C4-2B (cell line): ENCODE measurements at regions not wholly inside any gene's neighbourhood (a gene's known extent, or its start where the extent isn't known, plus 50 kb on each side); places are given as distances from the start of the nearest gene placed in this dataset.

Experiments used
- ZFX ChIP-seq: fragments of 450-650 bp; IDR thresholded peaks from 2 replicates; pipeline ENCODE4 v1.6.1; 2017
- TF ChIP-seq, protein P1 (sequence below): fragments of 450-650 bp; conservative IDR thresholded peaks from 2 replicates; pipeline ENCODE4 v1.5.1; 2017; ENCODE audit warnings: mild to moderate bottlenecking

DNA sequence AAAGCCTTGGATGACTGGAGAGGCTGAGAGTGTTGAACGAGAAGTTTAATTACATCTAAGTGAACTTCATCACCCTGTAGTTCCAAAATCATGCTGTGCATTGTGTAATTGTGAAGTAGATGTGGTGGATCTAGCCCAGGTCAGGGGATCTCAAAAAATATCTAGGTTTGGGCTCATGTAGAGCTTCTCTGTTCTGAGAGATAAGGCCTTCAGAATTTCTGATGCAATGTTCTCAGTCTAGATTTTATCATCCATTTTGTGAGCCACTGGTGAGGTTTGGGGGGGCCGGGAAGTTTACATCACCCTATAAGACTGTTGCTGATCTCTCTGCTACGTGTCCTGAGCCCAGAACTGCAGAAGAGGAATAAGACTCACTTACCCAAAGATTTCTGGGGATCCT, 719.4 kb downstream of the SOCS6 start:
- TF ChIP-seq, protein P1, sequence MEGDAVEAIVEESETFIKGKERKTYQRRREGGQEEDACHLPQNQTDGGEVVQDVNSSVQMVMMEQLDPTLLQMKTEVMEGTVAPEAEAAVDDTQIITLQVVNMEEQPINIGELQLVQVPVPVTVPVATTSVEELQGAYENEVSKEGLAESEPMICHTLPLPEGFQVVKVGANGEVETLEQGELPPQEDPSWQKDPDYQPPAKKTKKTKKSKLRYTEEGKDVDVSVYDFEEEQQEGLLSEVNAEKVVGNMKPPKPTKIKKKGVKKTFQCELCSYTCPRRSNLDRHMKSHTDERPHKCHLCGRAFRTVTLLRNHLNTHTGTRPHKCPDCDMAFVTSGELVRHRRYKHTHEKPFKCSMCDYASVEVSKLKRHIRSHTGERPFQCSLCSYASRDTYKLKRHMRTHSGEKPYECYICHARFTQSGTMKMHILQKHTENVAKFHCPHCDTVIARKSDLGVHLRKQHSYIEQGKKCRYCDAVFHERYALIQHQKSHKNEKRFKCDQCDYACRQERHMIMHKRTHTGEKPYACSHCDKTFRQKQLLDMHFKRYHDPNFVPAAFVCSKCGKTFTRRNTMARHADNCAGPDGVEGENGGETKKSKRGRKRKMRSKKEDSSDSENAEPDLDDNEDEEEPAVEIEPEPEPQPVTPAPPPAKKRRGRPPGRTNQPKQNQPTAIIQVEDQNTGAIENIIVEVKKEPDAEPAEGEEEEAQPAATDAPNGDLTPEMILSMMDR: no peak
- TF ChIP-seq ZFX: no peak
